ENCODE measurements at regions not wholly inside any gene's neighbourhood (a gene's known extent, or its start where the extent isn't known, plus 50 kb on each side); places are given as distances from the start of the nearest gene placed in this dataset.
A peak's percentile ranks its signal among the peaks of the same experiment; 100 is the strongest.

GRCh38 chr17:73972901-73973300 is 230.6 kb upstream of the RPL38 start:
- H3K27ac ChIP-seq, result no peak overlapping the region

GRCh38 chr17:73973586-73974409 is 229.7 kb upstream of the RPL38 start:
- no peak for DNase-seq
- no peak for TF ChIP-seq CTCF (IDR thresholded peaks at IDR 0.05; ENCODE audit: low read depth, low read length)
- no peaks in the 10 kb centered on the region for H3K27me3 ChIP-seq (ENCODE audit: insufficient read depth, low read depth, severe bottlenecking)
- H3K4me3 ChIP-seq (ENCODE audit: low read depth, low read length), result no peak overlapping the region
- H3K36me3 ChIP-seq, result no peaks in the 10 kb centered on the region
- no peaks in the 10 kb centered on the region for H3K9me3 ChIP-seq (ENCODE audit: severe bottlenecking)
- no peak overlapping the region for H3K27ac ChIP-seq

More at GRCh38 chr17:73972901-73973300, 230.6 kb upstream of the RPL38 start:
- H3K36me3 ChIP-seq, result no peaks in the 10 kb centered on the region
- H3K27me3 ChIP-seq (ENCODE audit: insufficient read depth, low read depth, severe bottlenecking), result no peaks in the 10 kb centered on the region
- TF ChIP-seq CTCF (IDR thresholded peaks at IDR 0.05; ENCODE audit: low read depth, low read length), result no peak
- no peak overlapping the region for H3K4me3 ChIP-seq (ENCODE audit: low read depth, low read length)
- H3K9me3 ChIP-seq (ENCODE audit: severe bottlenecking), result no peaks in the 10 kb centered on the region
- DNase-seq, result no peak

GRCh38 chr17:73974536-73974935 is 228.9 kb upstream of the RPL38 start:
- Histone ChIP-seq H3K27ac (no peak overlapping the region), H3K36me3 (no peaks in the 10 kb centered on the region), H3K9me3 (ENCODE audit: severe bottlenecking) (no peaks in the 10 kb centered on the region), H3K4me3 (ENCODE audit: low read depth, low read length) (no peak overlapping the region), H3K27me3 (ENCODE audit: insufficient read depth, low read depth, severe bottlenecking) (no peaks in the 10 kb centered on the region)
- no peak for DNase-seq
- no peak for TF ChIP-seq CTCF (IDR thresholded peaks at IDR 0.05; ENCODE audit: low read depth, low read length)

GRCh38 chr17:73976147-73976546 is 227.3 kb upstream of the RPL38 start:
- H3K27me3 ChIP-seq (ENCODE audit: insufficient read depth, low read depth, severe bottlenecking), result no peaks in the 10 kb centered on the region

GRCh38 chr17:73976676-73977521 is 226.6 kb upstream of the RPL38 start:
- H3K4me3 ChIP-seq (ENCODE audit: low read depth, low read length), result peak overlapping the region; percentile 19

More at GRCh38 chr17:73976147-73976546, 227.3 kb upstream of the RPL38 start:
- no peak overlapping the region for H3K4me3 ChIP-seq (ENCODE audit: low read depth, low read length)
- H3K27ac ChIP-seq, result peak overlapping the region; percentile 63
- H3K36me3 ChIP-seq, result no peaks in the 10 kb centered on the region
- no peak for TF ChIP-seq CTCF (IDR thresholded peaks at IDR 0.05; ENCODE audit: low read depth, low read length)
- H3K9me3 ChIP-seq (ENCODE audit: severe bottlenecking), result no peaks in the 10 kb centered on the region
- no peak for DNase-seq

More at GRCh38 chr17:73976676-73977521, 226.6 kb upstream of the RPL38 start:
- peak; percentile 76 for DNase-seq
- TF ChIP-seq CTCF (IDR thresholded peaks at IDR 0.05; ENCODE audit: low read depth, low read length), result no peak
- no peaks in the 10 kb centered on the region for H3K27me3 ChIP-seq (ENCODE audit: insufficient read depth, low read depth, severe bottlenecking)
- H3K27ac ChIP-seq, result peak overlapping the region; percentile 63
- no peaks in the 10 kb centered on the region for H3K36me3 ChIP-seq
- H3K9me3 ChIP-seq (ENCODE audit: severe bottlenecking), result no peaks in the 10 kb centered on the region
